ENCODE measurements at regions not wholly inside any gene's neighbourhood (a gene's known extent, or its start where the extent isn't known, plus 50 kb on each side); places are given as distances from the start of the nearest gene placed in this dataset.

GRCh38 chr5:159552751-159553150 lies 222.5 kb upstream of the IL12B start:
- TF ChIP-seq GATA2 (IDR thresholded peaks at IDR 0.05; ENCODE audit: low read depth, low read length) (no peak), GATA3 (IDR thresholded peaks at IDR 0.05; ENCODE audit: low read depth, low read length) (no peak)

Data from SH-SY5Y (cell line).